Panc1 (cell line): ENCODE measurements at regions not wholly inside any gene's neighbourhood (a gene's known extent, or its start where the extent isn't known, plus 50 kb on each side); places are given as distances from the start of the nearest gene placed in this dataset.

ENCODE experiments used
- ATAC-seq: fragments of 200-7000 bp; cut with Tn5 transposase; 2 replicates; pipeline ENCODE4 v1.9.1; 2020; ENCODE audit warnings: mild to moderate bottlenecking, moderate library complexity
- BruUV-seq: library from RNA; stranded (reverse); fragments of 400-500 nt; replicated peaks from 2 replicates; lab custom pipeline; 2021; lab: Mats Ljungman, UMichigan
- CTCF ChIA-PET: fragments of 300-600 bp; sonication (Branson Sonifier 250); formaldehyde crosslinking; loops from one replicate; lab custom pipeline; 2022; ENCODE audit warnings: antibody characterized with exemption; lab: Charles Lee
- POLR2A ChIA-PET: fragments of 300-600 bp; sonication (Branson Sonifier 250); formaldehyde crosslinking; loops from one replicate; lab custom pipeline; 2022; ENCODE audit warnings: antibody characterized with exemption; lab: Charles Lee
- DNase-seq: peaks from one replicate; pipeline ENCODE4 v3.0.0-alpha.2; 2010; ENCODE audit warnings: low read depth, low spot score
- H3K27ac ChIP-seq: 2 replicates; pipeline ENCODE4 v1.5.1; 2011; ENCODE audit warnings: mild to moderate bottlenecking, low read length, inconsistent platforms
- H3K27me3 ChIP-seq: fragments of 200-500 bp; sonication (Bioruptor generic); 2 replicates; pipeline ENCODE4 v1.6.0; 2014; ENCODE audit warnings: low read length, inconsistent platforms; ENCODE audit not compliant: control insufficient read depth, insufficient read depth
- H3K36me3 ChIP-seq: fragments of 200-500 bp; sonication (Bioruptor generic); 2 replicates; pipeline ENCODE4 v1.5.1; 2014; ENCODE audit warnings: inconsistent platforms, mild to moderate bottlenecking, low read length, moderate library complexity; ENCODE audit not compliant: control insufficient read depth, insufficient read depth
- H3K4me1 ChIP-seq: 2 replicates; pipeline ENCODE4 v1.5.1; 2011; ENCODE audit warnings: inconsistent platforms, mild to moderate bottlenecking, low read length, moderate library complexity; ENCODE audit not compliant: control insufficient read depth, insufficient read depth
- H3K4me3 ChIP-seq, 2 experiments: 2 replicates each; pipeline ENCODE4 v1.5.1; 2011 to 2012; ENCODE audit warnings: low read depth in 2 of 2, low read length in 2 of 2, mild to moderate bottlenecking in 2 of 2, inconsistent platforms in 1 of 2, moderate library complexity in 1 of 2
- H3K9me3 ChIP-seq: fragments of 200-500 bp; sonication (Bioruptor generic); 2 replicates; pipeline ENCODE4 v1.5.1; 2014; ENCODE audit warnings: low read depth, mild to moderate bottlenecking, inconsistent platforms, low read length, moderate library complexity; ENCODE audit not compliant: control insufficient read depth, insufficient read depth
- CTCF ChIP-seq: fragments of 450-650 bp; IDR thresholded peaks from 2 replicates; pipeline ENCODE4 v1.5.1; 2017; ENCODE audit warnings: mild to moderate bottlenecking
- POLR2AphosphoS5 ChIP-seq: IDR thresholded peaks from 2 replicates; pipeline ENCODE4 v1.6.1; 2012; ENCODE audit warnings: mild to moderate bottlenecking, low read depth, low read length, moderate library complexity
- REST ChIP-seq, 2 experiments: IDR thresholded peaks; 2 replicates each; pipeline ENCODE4 v1.6.1; 2011 to 2012; ENCODE audit warnings: low read depth in 2 of 2, control low read depth in 1 of 2, low read length in 1 of 2, mild to moderate bottlenecking in 1 of 2, moderate library complexity in 1 of 2; ENCODE audit not compliant: insufficient read depth in 1 of 2
- SIN3A ChIP-seq: IDR thresholded peaks from 2 replicates; pipeline ENCODE4 v1.6.1; 2012; ENCODE audit warnings: low read depth, mild to moderate bottlenecking, low read length, moderate library complexity, borderline replicate concordance; ENCODE audit not compliant: insufficient read depth
- TCF7L2 ChIP-seq: IDR thresholded peaks from 2 replicates; pipeline ENCODE4 v1.6.1; 2011; ENCODE audit warnings: mild to moderate bottlenecking, low read depth, low read length, inconsistent platforms
- in situ Hi-C: cut with HindIII; loops from 2 replicates; pipeline ENCODE4 v1.10.0; 2016; ENCODE audit warnings: low sequenced_read_pairs, low pct_unique_long_range_greater_than_20kb
- intact Hi-C: fragments of 100-400 bp; cut with micrococcal nuclease; formaldehyde crosslinking; loops from one replicate; pipeline ENCODE4 v1.10.0; 2022; ENCODE audit not compliant: unreplicated experiment

DNA sequence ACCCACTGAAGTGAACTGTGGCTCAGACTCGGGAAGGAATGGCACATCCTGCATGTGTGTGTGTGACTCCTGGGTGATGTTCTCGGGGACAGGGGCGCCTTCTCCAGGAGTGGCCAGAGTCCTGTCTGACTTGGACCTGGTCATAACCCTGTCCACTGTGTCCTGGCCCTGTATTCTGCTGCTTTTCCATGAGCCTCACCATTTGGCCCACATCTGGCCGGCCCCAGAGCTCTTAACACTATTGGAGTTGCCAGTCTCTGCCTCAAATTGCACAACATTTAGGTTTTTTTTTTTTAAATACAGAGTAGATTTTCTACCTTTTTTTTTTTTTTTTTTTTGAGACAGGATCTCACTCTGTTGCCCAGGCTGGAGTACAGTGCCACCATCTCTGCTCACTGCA, 278.3 kb upstream of the TUT7 start:
- Histone ChIP-seq H3K4me3 (no peak overlapping the region), H3K9me3 (no peaks in the 10 kb centered on the region), H3K36me3 (no peaks in the 10 kb centered on the region), H3K27me3 (no peaks in the 10 kb centered on the region), H3K4me1 (no peaks in the 10 kb centered on the region), H3K27ac (no peak overlapping the region)
- ChIA-PET CTCF (interaction anchor here (0.6 kb wide), 1 partner anchor 619 kb away, joined by 7 read pairs; no protein-coding TSS in a partner anchor), POLR2A (no interaction called here)
- DNase-seq: no peak
- in situ Hi-C loops (no loop called here), intact Hi-C loops (no loop called here)
- ATAC-seq: no peak
- BruUV-seq: no TSS peak
- TF ChIP-seq CTCF (no peak), POLR2AphosphoS5 (no peak), REST (IDR thresholded peaks at IDR 0.05; ENCODE audit: insufficient read depth in 1 of 2, low read depth in 2 of 2, low read length in 1 of 2) (no peak), TCF7L2 (no peak), SIN3A (no peak)

DNA sequence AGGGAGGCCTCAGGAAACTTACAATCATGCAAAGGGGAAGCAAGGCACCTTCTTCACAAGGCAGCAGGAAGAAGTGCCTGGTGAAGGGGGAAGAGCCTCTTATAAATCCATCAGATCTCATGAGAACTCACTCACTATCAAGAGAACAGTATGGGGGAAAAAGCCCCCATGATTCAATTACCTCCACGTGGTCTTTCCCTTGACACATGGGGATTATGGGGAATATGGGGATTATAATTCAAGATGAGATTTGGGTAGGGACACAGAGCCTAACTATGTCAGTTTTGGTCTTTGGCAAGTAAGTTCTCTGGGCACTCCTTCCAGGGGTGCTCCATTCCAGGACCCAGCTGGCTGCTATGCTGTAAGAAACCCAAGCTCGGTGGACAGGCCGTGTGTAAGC, 275.3 kb upstream of the TUT7 start:
- in situ Hi-C loops (no loop called here), intact Hi-C loops (no loop called here)
- ChIA-PET POLR2A (no interaction called here), CTCF (no interaction called here)
- H3K9me3 ChIP-seq: no peaks in the 10 kb centered on the region
- no peak for DNase-seq
- no peak for TF ChIP-seq SIN3A
- no peak for TF ChIP-seq POLR2AphosphoS5
- no peak for TF ChIP-seq CTCF
- no peak for TF ChIP-seq TCF7L2
- no peak for TF ChIP-seq REST (IDR thresholded peaks at IDR 0.05; ENCODE audit: insufficient read depth in 1 of 2, low read depth in 2 of 2, low read length in 1 of 2)
- H3K27ac ChIP-seq: no peak overlapping the region
- no peaks in the 10 kb centered on the region for H3K4me1 ChIP-seq
- no TSS peak for BruUV-seq
- H3K27me3 ChIP-seq: no peaks in the 10 kb centered on the region
- no peak overlapping the region for H3K4me3 ChIP-seq
- no peaks in the 10 kb centered on the region for H3K36me3 ChIP-seq
- ATAC-seq: no peak
